WTC11 (cell line): ENCODE measurements at regions not wholly inside any gene's neighbourhood (a gene's known extent, or its start where the extent isn't known, plus 50 kb on each side); places are given as distances from the start of the nearest gene placed in this dataset.
"Not testable (repeated sequence)": the region's sequence is repeated elsewhere in the genome, so short reads cannot be mapped to it uniquely, and the experiment has no call there.

ENCODE experiments used
- ATAC-seq: fragments of 200-7000 bp; cut with Tn5 transposase; 2 replicates; pipeline ENCODE4 v1.10.0; 2021; ENCODE audit warnings: mild to moderate bottlenecking, moderate library complexity
- CTCF ChIA-PET: fragments of 300-600 bp; sonication (Branson Sonifier 250); formaldehyde crosslinking; loops from one replicate; lab custom pipeline; 2021; ENCODE audit warnings: antibody characterized with exemption; lab: Charles Lee
- POLR2A ChIA-PET: fragments of 350-600 bp; sonication (Branson Sonifier 250); formaldehyde crosslinking; loops from one replicate; lab custom pipeline; 2021; ENCODE audit warnings: antibody characterized with exemption; lab: Charles Lee
- DNase-seq: peaks from one replicate; pipeline ENCODE4 v3.0.0; 2021; ENCODE audit warnings: low spot score
- H3K27ac Mint-ChIP-seq: 2 replicates; pipeline ENCODE4 v1.8.0; 2021; ENCODE audit warnings: mixed read lengths
- H3K27me3 Mint-ChIP-seq: 2 replicates; pipeline ENCODE4 v1.8.0; 2021; ENCODE audit warnings: low read depth, mild to moderate bottlenecking, moderate library complexity, mixed read lengths
- H3K36me3 Mint-ChIP-seq: 2 replicates; pipeline ENCODE4 v1.8.0; 2021; ENCODE audit warnings: mixed read lengths
- H3K4me1 Mint-ChIP-seq: 2 replicates; pipeline ENCODE4 v1.8.0; 2022; ENCODE audit warnings: mixed read lengths
- H3K4me3 Mint-ChIP-seq: 2 replicates; pipeline ENCODE4 v1.8.0; 2021; ENCODE audit warnings: mild to moderate bottlenecking, moderate library complexity, mixed read lengths
- H3K9me3 Mint-ChIP-seq: 2 replicates; pipeline ENCODE4 v1.8.0; 2021; ENCODE audit warnings: mixed read lengths
- ESRRA ChIP-seq: sonication (generic); formaldehyde crosslinking; IDR thresholded peaks from 2 replicates; pipeline ENCODE4 v1.8.1; 2022; ENCODE audit warnings: mild to moderate bottlenecking, missing genetic modification reagents, borderline replicate concordance
- NR1H2 ChIP-seq: sonication (generic); formaldehyde crosslinking; IDR thresholded peaks from 2 replicates; pipeline ENCODE4 v1.9.0; 2021; ENCODE audit warnings: mild to moderate bottlenecking, moderate library complexity, missing genetic modification reagents
- SMAD3 ChIP-seq: sonication (generic); formaldehyde crosslinking; IDR thresholded peaks from 2 replicates; pipeline ENCODE4 v1.8.0; 2022; ENCODE audit warnings: missing genetic modification reagents, mild to moderate bottlenecking, borderline replicate concordance
- TEAD1 ChIP-seq: sonication (generic); formaldehyde crosslinking; IDR thresholded peaks from 2 replicates; pipeline ENCODE4 v1.8.0; 2022; ENCODE audit warnings: mild to moderate bottlenecking, missing genetic modification reagents
- ZBTB21 ChIP-seq: sonication (generic); formaldehyde crosslinking; IDR thresholded peaks from 2 replicates; pipeline ENCODE4 v1.8.1; 2023; ENCODE audit warnings: mild to moderate bottlenecking, missing genetic modification reagents, borderline replicate concordance
- ZNF121 ChIP-seq: sonication (generic); formaldehyde crosslinking; IDR thresholded peaks from 2 replicates; pipeline ENCODE4 v1.8.0; 2023; ENCODE audit warnings: missing genetic modification reagents
- TF ChIP-seq, protein P1 (sequence below): sonication (generic); formaldehyde crosslinking; IDR thresholded peaks from 2 replicates; pipeline ENCODE4 v1.8.1; 2022; ENCODE audit warnings: mild to moderate bottlenecking, missing genetic modification reagents, moderate library complexity, borderline replicate concordance
- TF ChIP-seq, protein P2 (sequence below): fragments of 250-450 bp; sonication (Bioruptor Pico); IDR thresholded peaks from 2 replicates; pipeline ENCODE4 v1.9.0; 2021; ENCODE audit warnings: mild to moderate bottlenecking

DNA sequence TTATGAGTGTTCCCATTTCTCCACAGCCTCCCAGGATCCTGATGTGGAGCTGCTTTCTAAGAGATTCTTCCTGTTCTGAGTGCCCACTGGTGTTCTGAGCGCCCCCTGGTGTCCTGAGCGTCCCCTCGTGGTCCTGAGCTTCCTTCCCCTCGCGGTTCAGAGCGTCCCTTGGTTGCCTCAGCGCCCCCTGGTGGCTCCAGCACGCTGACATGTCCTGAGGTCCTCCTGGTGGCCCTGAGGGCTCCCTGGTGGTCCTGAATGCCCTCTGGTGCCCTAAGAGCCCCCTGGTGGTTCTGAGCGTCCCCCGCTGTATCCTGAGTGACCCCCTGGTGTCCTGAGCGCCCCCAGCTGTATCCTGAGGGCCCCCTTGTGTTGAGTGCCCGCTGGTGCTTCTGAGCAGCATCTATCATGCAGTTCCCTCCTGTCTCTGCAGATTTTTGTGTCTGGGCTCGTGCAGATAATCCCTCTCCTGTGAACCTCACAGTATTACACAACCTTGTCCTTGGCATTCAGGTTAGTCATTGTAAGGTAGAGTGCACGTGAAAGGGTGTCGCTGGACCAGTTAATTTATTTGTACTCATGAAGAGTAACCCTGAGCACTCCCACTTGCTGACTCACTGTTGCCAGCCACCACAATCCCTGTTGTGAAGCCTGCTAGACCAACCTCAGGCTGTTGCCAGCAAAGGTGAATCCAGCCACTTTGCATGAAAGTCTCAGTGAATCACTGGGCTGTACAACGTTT, 1214.9 kb downstream of the TMEM121 start:
- H3K4me3 Mint-ChIP-seq, CTCF ChIA-PET: not testable (repeated sequence)

DNA sequence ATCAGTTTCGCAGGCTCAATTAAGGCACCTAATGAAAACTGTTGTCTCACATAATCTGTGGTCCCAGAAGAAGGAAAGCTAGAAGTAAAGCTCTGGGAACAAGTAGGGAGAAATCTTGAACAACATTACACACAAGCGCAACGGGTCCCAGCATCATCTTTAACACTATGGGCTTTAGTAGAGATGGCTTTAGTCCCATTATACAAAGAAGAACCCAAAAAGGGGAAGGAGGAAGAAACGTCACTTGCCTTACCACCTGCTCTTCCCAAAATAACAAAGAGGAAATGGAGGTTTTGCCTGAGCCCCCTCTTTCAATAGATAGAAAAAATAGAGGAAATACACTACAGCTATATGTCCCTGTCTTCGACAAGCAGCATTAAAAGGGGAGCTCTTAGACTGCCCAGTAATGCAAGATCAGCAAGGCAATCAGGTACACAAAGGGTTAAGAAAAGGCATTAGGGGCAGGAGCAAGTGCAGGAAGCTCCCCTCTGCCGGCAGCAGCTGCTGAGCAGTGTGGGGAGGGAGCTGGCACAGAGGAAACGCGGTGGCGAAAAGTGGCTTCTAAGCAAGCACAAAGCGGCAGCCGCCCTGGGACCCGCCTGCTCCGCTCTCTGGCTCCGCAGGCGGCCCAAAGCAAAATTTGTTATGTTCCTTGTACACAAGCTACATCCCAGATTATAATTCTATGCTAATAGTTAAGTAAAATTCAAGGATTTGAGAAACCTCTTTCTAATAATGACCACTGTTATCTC, 1218.8 kb downstream of the TMEM121 start:
- H3K27me3 Mint-ChIP-seq, H3K36me3 Mint-ChIP-seq, ATAC-seq, POLR2A ChIA-PET, H3K4me1 Mint-ChIP-seq, H3K9me3 Mint-ChIP-seq, DNase-seq, H3K27ac Mint-ChIP-seq, CTCF ChIA-PET, H3K4me3 Mint-ChIP-seq: not testable (repeated sequence)

More for the DNA sequence above, 1214.9 kb downstream of the TMEM121 start:
- H3K27me3 Mint-ChIP-seq, H3K9me3 Mint-ChIP-seq, ATAC-seq, H3K27ac Mint-ChIP-seq, DNase-seq, POLR2A ChIA-PET, H3K36me3 Mint-ChIP-seq, H3K4me1 Mint-ChIP-seq: not testable (repeated sequence)

DNA sequence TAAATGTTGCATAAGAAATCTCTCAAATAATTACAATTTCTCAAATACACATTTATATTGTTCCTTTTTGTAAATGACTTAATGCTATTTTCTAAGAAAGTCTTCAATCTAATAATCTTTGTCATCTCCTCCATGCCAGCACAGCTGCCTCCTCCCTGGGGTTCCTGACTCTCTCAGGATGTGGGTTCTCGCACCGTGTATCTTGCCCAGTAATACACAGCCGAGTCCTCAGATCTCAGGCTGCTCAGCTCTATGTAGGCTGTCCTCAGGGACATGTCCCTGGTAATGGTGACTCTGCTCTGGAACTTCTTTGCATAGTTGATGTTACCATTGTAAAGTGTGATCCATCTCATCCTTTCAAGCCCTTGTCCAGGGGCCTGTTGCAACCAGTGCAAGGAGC, 1223.7 kb downstream of the TMEM121 start:
- H3K27me3 Mint-ChIP-seq, H3K9me3 Mint-ChIP-seq, POLR2A ChIA-PET: not testable (repeated sequence)

DNA sequence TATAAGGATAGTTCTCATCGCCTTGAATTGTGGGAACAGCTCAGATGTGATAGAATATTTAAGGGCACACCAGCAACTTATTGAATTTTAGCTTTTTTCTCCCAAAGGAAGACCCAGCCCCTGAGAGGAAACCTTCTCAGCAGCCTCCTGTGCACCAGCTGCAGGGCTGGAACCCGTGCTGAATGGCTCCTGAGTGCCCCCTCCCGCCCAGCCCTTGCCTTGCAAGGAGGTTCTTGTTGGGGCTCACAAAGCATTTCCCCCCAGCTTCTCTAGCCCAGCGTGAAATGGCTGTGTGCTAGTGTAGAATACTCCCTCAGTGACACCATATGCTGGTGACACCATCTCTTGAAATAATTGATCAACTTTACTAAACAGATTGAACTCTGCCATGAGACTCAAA, 1227.4 kb downstream of the TMEM121 start:
- DNase-seq, H3K4me1 Mint-ChIP-seq, H3K9me3 Mint-ChIP-seq, CTCF ChIA-PET, H3K27me3 Mint-ChIP-seq, POLR2A ChIA-PET, H3K4me3 Mint-ChIP-seq, ATAC-seq, H3K27ac Mint-ChIP-seq, H3K36me3 Mint-ChIP-seq: not testable (repeated sequence)

More for the DNA sequence above, 1223.7 kb downstream of the TMEM121 start:
- H3K36me3 Mint-ChIP-seq, H3K4me3 Mint-ChIP-seq, CTCF ChIA-PET, H3K4me1 Mint-ChIP-seq, DNase-seq, H3K27ac Mint-ChIP-seq, ATAC-seq: not testable (repeated sequence)

DNA sequence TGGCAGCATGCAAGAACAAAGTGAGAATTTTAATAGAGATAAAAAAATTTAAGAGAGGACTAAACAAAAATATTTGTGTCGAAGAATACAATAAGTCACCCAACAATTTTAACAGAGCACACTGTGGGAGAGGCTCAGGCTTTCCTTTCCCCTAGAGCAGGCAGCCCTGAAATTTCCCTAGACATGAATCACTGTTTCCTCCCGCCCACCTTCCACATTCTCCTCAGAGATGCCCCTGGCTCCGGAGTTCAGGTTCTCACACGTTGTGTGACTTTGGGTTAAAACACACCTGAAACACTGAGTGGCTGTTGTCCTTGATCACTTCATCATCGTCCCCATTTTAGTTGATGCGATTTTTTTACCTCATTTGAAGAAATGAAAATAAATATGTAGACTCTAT, 1231.1 kb downstream of the TMEM121 start:
- H3K27ac Mint-ChIP-seq, H3K27me3 Mint-ChIP-seq, ATAC-seq, CTCF ChIA-PET, H3K36me3 Mint-ChIP-seq, H3K9me3 Mint-ChIP-seq, POLR2A ChIA-PET, DNase-seq, H3K4me1 Mint-ChIP-seq, H3K4me3 Mint-ChIP-seq: not testable (repeated sequence)

DNA sequence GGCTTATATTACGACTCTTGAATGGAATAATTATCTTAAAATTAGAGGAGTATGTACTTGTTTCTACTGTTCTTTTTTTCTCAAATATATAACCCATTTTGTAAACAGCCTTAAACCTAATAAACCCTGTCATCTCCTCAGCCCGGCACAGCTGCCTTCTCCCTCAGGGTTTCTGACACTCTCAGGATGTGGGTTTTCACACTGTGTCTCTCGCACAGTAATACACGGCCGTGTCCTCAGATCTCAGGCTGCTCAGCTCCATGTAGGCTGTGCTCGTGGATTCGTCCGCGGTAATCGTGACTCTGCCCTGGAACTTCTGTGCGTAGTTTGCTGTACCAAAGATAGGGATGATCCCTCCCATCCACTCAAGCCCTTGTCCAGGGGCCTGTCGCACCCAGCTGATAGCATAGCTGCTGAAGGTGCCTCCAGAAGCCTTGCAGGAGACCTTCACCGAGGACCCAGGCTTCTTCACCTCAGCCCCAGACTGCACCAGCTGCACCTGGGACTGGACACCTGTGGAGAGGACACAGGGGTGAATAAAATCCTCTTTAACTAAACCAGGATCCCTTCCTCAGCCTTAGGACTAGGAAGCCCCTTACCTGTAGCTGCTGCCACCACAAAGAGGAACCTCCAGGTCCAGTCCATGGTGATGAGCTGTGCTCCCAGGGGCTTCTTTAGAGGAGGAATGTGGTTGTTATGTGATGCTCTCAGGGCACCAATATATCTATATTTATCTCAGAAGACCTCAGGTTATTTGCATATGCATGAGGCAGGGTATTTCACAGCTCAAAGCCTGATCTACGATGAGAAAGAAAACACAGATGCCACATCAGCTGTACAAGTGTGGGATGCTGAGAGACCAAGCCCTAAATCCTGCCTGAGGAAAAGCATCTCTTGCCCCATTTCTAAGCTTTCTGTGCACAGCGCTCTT, 1235.8 kb downstream of the TMEM121 start:
- POLR2A ChIA-PET, CTCF ChIA-PET, H3K27me3 Mint-ChIP-seq, H3K4me1 Mint-ChIP-seq, ATAC-seq, H3K4me3 Mint-ChIP-seq, DNase-seq, H3K27ac Mint-ChIP-seq: not testable (repeated sequence)
- peaks cover 18% of the 10 kb centered on the region for H3K36me3 Mint-ChIP-seq
- peaks cover 20% of the 10 kb centered on the region for H3K9me3 Mint-ChIP-seq

DNA sequence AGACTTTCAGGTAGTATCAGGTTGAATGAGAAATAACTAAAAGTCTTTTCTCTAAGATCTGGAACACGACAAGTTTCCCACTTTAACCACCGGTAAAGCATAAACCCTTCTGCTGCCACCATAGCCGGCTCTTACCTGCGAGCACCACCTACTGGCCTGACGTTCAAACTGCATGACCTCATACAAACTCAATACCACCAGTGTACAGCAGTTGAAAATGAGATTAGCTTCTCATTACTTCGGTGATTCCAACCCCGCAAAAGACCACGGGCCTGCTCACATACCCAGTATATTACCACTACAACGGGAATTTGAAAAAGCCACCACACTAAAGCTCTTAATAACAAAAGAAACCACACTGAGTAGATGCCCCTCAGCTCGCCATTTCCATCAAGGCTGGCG, 1238.6 kb downstream of the TMEM121 start:
- H3K27ac Mint-ChIP-seq, DNase-seq, H3K4me3 Mint-ChIP-seq, CTCF ChIA-PET, H3K27me3 Mint-ChIP-seq, H3K4me1 Mint-ChIP-seq, POLR2A ChIA-PET: not testable (repeated sequence)
- H3K36me3 Mint-ChIP-seq: peaks cover 35% of the 10 kb centered on the region
- peak; percentile 41 for ATAC-seq
- peaks cover 40% of the 10 kb centered on the region for H3K9me3 Mint-ChIP-seq

DNA sequence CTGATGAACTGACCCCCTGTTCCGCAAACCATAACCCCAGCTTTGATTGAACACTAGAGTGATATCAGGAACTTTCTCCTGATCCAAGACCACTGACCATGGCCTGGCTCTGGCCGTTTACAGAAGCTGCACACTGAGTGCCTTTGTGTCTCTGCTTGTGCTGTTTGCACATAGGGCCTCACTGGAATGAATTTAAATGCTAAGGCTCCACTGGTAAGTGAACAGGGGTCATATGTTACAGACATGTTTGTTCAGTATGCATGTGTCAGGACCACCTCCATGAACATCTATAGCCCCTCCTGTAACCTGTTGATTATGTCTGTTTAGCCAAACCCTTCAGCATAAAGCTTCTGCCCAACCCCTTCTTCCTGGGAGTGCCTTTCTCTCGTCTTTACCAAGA, 1239.8 kb downstream of the TMEM121 start:
- DNase-seq (no peak), ATAC-seq (no peak)
- Mint-ChIP-seq H3K36me3 (peaks cover 38% of the 10 kb centered on the region), H3K4me1 (no peaks in the 10 kb centered on the region), H3K4me3 (no peak overlapping the region), H3K9me3 (peaks cover 43% of the 10 kb centered on the region), H3K27ac (no peak overlapping the region), H3K27me3 (peaks cover 3% of the 10 kb centered on the region; the same call in 1 of the 2 replicates)
- CTCF ChIA-PET: no interaction called here
- POLR2A ChIA-PET: no interaction called here
- TF ChIP-seq ZBTB21 (CRISPR knock-in tag) (no peak), ESRRA (CRISPR knock-in tag) (no peak), ZNF121 (CRISPR knock-in tag) (no peak), TEAD1 (CRISPR knock-in tag) (no peak), NR1H2 (no peak), SMAD3 (CRISPR knock-in tag) (no peak)
- TF ChIP-seq, protein P1, sequence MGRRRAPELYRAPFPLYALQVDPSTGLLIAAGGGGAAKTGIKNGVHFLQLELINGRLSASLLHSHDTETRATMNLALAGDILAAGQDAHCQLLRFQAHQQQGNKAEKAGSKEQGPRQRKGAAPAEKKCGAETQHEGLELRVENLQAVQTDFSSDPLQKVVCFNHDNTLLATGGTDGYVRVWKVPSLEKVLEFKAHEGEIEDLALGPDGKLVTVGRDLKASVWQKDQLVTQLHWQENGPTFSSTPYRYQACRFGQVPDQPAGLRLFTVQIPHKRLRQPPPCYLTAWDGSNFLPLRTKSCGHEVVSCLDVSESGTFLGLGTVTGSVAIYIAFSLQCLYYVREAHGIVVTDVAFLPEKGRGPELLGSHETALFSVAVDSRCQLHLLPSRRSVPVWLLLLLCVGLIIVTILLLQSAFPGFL (CRISPR knock-in tag): no peak
- TF ChIP-seq, protein P2, sequence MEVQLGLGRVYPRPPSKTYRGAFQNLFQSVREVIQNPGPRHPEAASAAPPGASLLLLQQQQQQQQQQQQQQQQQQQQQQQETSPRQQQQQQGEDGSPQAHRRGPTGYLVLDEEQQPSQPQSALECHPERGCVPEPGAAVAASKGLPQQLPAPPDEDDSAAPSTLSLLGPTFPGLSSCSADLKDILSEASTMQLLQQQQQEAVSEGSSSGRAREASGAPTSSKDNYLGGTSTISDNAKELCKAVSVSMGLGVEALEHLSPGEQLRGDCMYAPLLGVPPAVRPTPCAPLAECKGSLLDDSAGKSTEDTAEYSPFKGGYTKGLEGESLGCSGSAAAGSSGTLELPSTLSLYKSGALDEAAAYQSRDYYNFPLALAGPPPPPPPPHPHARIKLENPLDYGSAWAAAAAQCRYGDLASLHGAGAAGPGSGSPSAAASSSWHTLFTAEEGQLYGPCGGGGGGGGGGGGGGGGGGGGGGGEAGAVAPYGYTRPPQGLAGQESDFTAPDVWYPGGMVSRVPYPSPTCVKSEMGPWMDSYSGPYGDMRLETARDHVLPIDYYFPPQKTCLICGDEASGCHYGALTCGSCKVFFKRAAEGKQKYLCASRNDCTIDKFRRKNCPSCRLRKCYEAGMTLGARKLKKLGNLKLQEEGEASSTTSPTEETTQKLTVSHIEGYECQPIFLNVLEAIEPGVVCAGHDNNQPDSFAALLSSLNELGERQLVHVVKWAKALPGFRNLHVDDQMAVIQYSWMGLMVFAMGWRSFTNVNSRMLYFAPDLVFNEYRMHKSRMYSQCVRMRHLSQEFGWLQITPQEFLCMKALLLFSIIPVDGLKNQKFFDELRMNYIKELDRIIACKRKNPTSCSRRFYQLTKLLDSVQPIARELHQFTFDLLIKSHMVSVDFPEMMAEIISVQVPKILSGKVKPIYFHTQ (CRISPR knock-in tag): no peak
